IMR-90 (cell line): ENCODE measurements at regions not wholly inside any gene's neighbourhood (a gene's known extent, or its start where the extent isn't known, plus 50 kb on each side); places are given as distances from the start of the nearest gene placed in this dataset.

Experiments used
- ATAC-seq: fragments of 200-7000 bp; cut with Tn5 transposase; 2 replicates; pipeline ENCODE4 v1.9.1; 2020; ENCODE audit warnings: low read depth, mild to moderate bottlenecking, moderate library complexity
- BruUV-seq: library from RNA; stranded (reverse); fragments of 400-500 nt; replicated peaks from 2 replicates; lab custom pipeline; 2021; lab: Mats Ljungman, UMichigan
- CTCF ChIA-PET: fragments of 300-600 bp; formaldehyde crosslinking; extraction: SDS; loops from one replicate; lab custom pipeline; 2021; ENCODE audit warnings: antibody characterized with exemption; lab: Yijun Ruan, JAX
- POLR2A ChIA-PET: fragments of 300-600 bp; sonication (Branson Sonifier 250); formaldehyde crosslinking; loops from one replicate; lab custom pipeline; 2022; ENCODE audit warnings: antibody characterized with exemption; ENCODE audit not compliant: unreplicated experiment; lab: Charles Lee
- DNase-seq: peaks from one replicate; pipeline ENCODE4 v3.0.0; 2013
- H2AFZ ChIP-seq: replicated peaks from 2 replicates; pipeline ENCODE3; 2013; ENCODE audit warnings: low read length, mild to moderate bottlenecking; ENCODE audit not compliant: poor library complexity
- H2AK5ac ChIP-seq: 2 replicates; pipeline ENCODE4 v1.6.1; 2013; ENCODE audit warnings: low read depth, low read length, inconsistent platforms
- H2AK9ac ChIP-seq: replicated peaks from 2 replicates; pipeline ENCODE3; 2013; ENCODE audit warnings: mild to moderate bottlenecking, low read depth, low read length, moderate library complexity; ENCODE audit not compliant: poor library complexity
- H2BK120ac ChIP-seq: 2 replicates; pipeline ENCODE4 v1.6.1; 2013; ENCODE audit warnings: low read depth, low read length, inconsistent platforms
- H2BK15ac ChIP-seq: 3 replicates; pipeline ENCODE4 v1.6.1; 2013; ENCODE audit warnings: low read depth, low read length, inconsistent platforms
- H2BK20ac ChIP-seq: 2 replicates; pipeline ENCODE4 v1.6.1; 2013; ENCODE audit warnings: low read depth, mild to moderate bottlenecking, inconsistent platforms, low read length, moderate library complexity
- H2BK5ac ChIP-seq: 2 replicates; pipeline ENCODE4 v1.6.1; 2013; ENCODE audit warnings: mild to moderate bottlenecking, low read depth, low read length, inconsistent platforms; ENCODE audit not compliant: poor library complexity, severe bottlenecking
- H3K14ac ChIP-seq: replicated peaks from 2 replicates; pipeline ENCODE4 v1.6.1; 2013; ENCODE audit warnings: low read depth, low read length, inconsistent platforms
- H3K18ac ChIP-seq: 2 replicates; pipeline ENCODE4 v1.6.1; 2013; ENCODE audit warnings: low read depth, low read length, control low read depth
- H3K23ac ChIP-seq: 2 replicates; pipeline ENCODE4 v1.6.1; 2013; ENCODE audit warnings: low read depth, low read length, inconsistent platforms
- H3K27ac ChIP-seq: 2 replicates; pipeline ENCODE4 v1.5.1; 2013; ENCODE audit warnings: mild to moderate bottlenecking, control low read depth, low read length; ENCODE audit not compliant: insufficient read depth
- H3K27me3 ChIP-seq: 2 replicates; pipeline ENCODE4 v1.6.1; 2013; ENCODE audit warnings: low read length; ENCODE audit not compliant: control insufficient read depth, insufficient read depth
- H3K36me3 ChIP-seq: 2 replicates; pipeline ENCODE4 v1.6.1; 2013; ENCODE audit warnings: low read length, mixed read lengths; ENCODE audit not compliant: control insufficient read depth, insufficient read depth
- H3K4ac ChIP-seq: 2 replicates; pipeline ENCODE4 v1.6.1; 2013; ENCODE audit warnings: low read depth, low read length, inconsistent platforms
- H3K4me1 ChIP-seq: 2 replicates; pipeline ENCODE4 v1.6.1; 2013; ENCODE audit warnings: low read length, mixed read lengths; ENCODE audit not compliant: control insufficient read depth, insufficient read depth
- H3K4me2 ChIP-seq: 2 replicates; pipeline ENCODE4 v1.6.1; 2013; ENCODE audit warnings: low read depth, mild to moderate bottlenecking, control low read depth, low read length, moderate library complexity
- H3K4me3 ChIP-seq: 2 replicates; pipeline ENCODE4 v1.5.1; 2013; ENCODE audit warnings: low read depth, mild to moderate bottlenecking, control low read depth, low read length, moderate library complexity; ENCODE audit not compliant: insufficient read depth
- H3K56ac ChIP-seq: 2 replicates; pipeline ENCODE4 v1.6.1; 2013; ENCODE audit warnings: low read length, inconsistent platforms; ENCODE audit not compliant: insufficient read depth; ENCODE audit errors: extremely low read depth
- H3K79me1 ChIP-seq, 2 experiments: 2 replicates each; pipeline ENCODE4 v1.6.1; 2013; ENCODE audit warnings: low read length in 2 of 2, inconsistent platforms in 1 of 2, low read depth in 1 of 2
- H3K9ac ChIP-seq: 2 replicates; pipeline ENCODE4 v1.6.1; 2013; ENCODE audit warnings: low read depth, low read length, control low read depth
- H3K9me1 ChIP-seq: 2 replicates; pipeline ENCODE4 v1.6.1; 2013; ENCODE audit warnings: low read length, inconsistent platforms; ENCODE audit not compliant: insufficient read depth
- H3K9me3 ChIP-seq: 2 replicates; pipeline ENCODE4 v1.6.1; 2013; ENCODE audit warnings: low read length; ENCODE audit not compliant: control insufficient read depth, insufficient read depth
- H4K20me1 ChIP-seq: 2 replicates; pipeline ENCODE4 v1.6.1; 2013; ENCODE audit warnings: low read length, inconsistent platforms; ENCODE audit not compliant: insufficient read depth
- H4K5ac ChIP-seq: 2 replicates; pipeline ENCODE4 v1.6.1; 2013; ENCODE audit warnings: mild to moderate bottlenecking, low read depth, low read length, control low read depth
- H4K8ac ChIP-seq, 2 experiments: 2 replicates each; pipeline ENCODE4 v1.6.1; 2013; ENCODE audit warnings: low read depth in 2 of 2, low read length in 2 of 2, control low read depth in 1 of 2, inconsistent platforms in 1 of 2
- H4K91ac ChIP-seq: 2 replicates; pipeline ENCODE4 v1.6.1; 2013; ENCODE audit warnings: low read depth, low read length, inconsistent platforms; ENCODE audit not compliant: insufficient read depth
- BHLHE40 ChIP-seq: fragments of 150-350 bp; IDR thresholded peaks from 2 replicates; pipeline ENCODE4 v1.6.1; 2016; ENCODE audit warnings: mild to moderate bottlenecking, low read depth, low read length
- CEBPB ChIP-seq: IDR thresholded peaks from 2 replicates; pipeline ENCODE4 v1.6.1; 2012; ENCODE audit warnings: low read depth, low read length, improper control_type of control experiment
- CHD1 ChIP-seq: IDR thresholded peaks from 2 replicates; pipeline ENCODE4 v1.6.1; 2012; ENCODE audit warnings: low read depth, low read length, improper control_type of control experiment
- CTCF ChIP-seq: conservative IDR thresholded peaks from 2 replicates; pipeline ENCODE4 v1.5.1; 2012; ENCODE audit warnings: mild to moderate bottlenecking, low read depth, low read length, improper control_type of control experiment
- ELK1 ChIP-seq: fragments of 150-350 bp; IDR thresholded peaks from 2 replicates; pipeline ENCODE4 v1.6.1; 2016; ENCODE audit warnings: low read depth, mild to moderate bottlenecking, low read length, moderate library complexity, borderline replicate concordance
- FOS ChIP-seq: fragments of 150-350 bp; IDR thresholded peaks from 2 replicates; pipeline ENCODE4 v1.6.1; 2016; ENCODE audit warnings: low read depth, low read length
- MAFK ChIP-seq: IDR thresholded peaks from 2 replicates; pipeline ENCODE4 v1.6.1; 2012; ENCODE audit warnings: low read depth, low read length, improper control_type of control experiment
- MAZ ChIP-seq: IDR thresholded peaks from 2 replicates; pipeline ENCODE4 v1.6.1; 2012; ENCODE audit warnings: low read depth, mild to moderate bottlenecking, low read length, improper control_type of control experiment, moderate library complexity, borderline replicate concordance
- MXI1 ChIP-seq: IDR thresholded peaks from 2 replicates; pipeline ENCODE4 v1.6.1; 2012; ENCODE audit warnings: low read depth, mild to moderate bottlenecking, low read length, moderate library complexity, borderline replicate concordance
- NFE2L2 ChIP-seq: fragments of 150-350 bp; IDR thresholded peaks from 2 replicates; pipeline ENCODE4 v1.6.1; 2016; ENCODE audit warnings: low read depth, mild to moderate bottlenecking, low read length
- POLR2A ChIP-seq: IDR thresholded peaks from 2 replicates; pipeline ENCODE4 v1.6.1; 2012; ENCODE audit warnings: mild to moderate bottlenecking, low read depth, low read length
- RAD21 ChIP-seq: IDR thresholded peaks from 2 replicates; pipeline ENCODE4 v1.6.1; 2012; ENCODE audit warnings: low read length, improper control_type of control experiment
- RCOR1 ChIP-seq: IDR thresholded peaks from 2 replicates; pipeline ENCODE4 v1.6.1; 2012; ENCODE audit warnings: mild to moderate bottlenecking, low read length, improper control_type of control experiment; ENCODE audit not compliant: insufficient replicate concordance
- RFX5 ChIP-seq: IDR thresholded peaks from 2 replicates; pipeline ENCODE4 v1.8.0; 2012; ENCODE audit warnings: low read depth, mild to moderate bottlenecking, low read length, moderate library complexity
- SMC3 ChIP-seq: fragments of 150-350 bp; IDR thresholded peaks from 2 replicates; pipeline ENCODE4 v1.6.1; 2016; ENCODE audit warnings: low read depth, mild to moderate bottlenecking, antibody characterized with exemption, low read length, moderate library complexity
- WGBS, 2 experiments: methylation state at CpG; one replicate each; pipeline versions ENCODE4 v1.1.5 to v1.1.7; 2013; ENCODE audit warnings: missing lambda C conversion rate in 2 of 2; ENCODE audit not compliant: insufficient read length in 1 of 2; ENCODE audit errors: extremely low coverage in 2 of 2; 5-methylcytosine and 5-hydroxymethylcytosine counted together
- dilution Hi-C: fragments of 300-500 bp; cut with HindIII; formaldehyde crosslinking; loops from one replicate; pipeline ENCODE4 v1.14.3; 2018; ENCODE audit warnings: low sequenced_read_pairs; ENCODE audit not compliant: unreplicated experiment
- in situ Hi-C: fragments of 300-500 bp; cut with MboI; formaldehyde crosslinking; loops from 3 replicates; pipeline ENCODE4 v1.14.3; 2019; ENCODE audit warnings: low sequenced_read_pairs, inconsistent platforms, mixed read lengths
- intact Hi-C: fragments of 100-400 bp; cut with micrococcal nuclease; formaldehyde crosslinking; loops from 2 replicates; pipeline ENCODE4 v1.10.0; 2022
- TF ChIP-seq, protein P1 (sequence below): fragments of 150-350 bp; IDR thresholded peaks from 2 replicates; pipeline ENCODE4 v1.6.1; 2017; ENCODE audit warnings: mild to moderate bottlenecking, antibody characterized with exemption, low read length, low read depth

DNA sequence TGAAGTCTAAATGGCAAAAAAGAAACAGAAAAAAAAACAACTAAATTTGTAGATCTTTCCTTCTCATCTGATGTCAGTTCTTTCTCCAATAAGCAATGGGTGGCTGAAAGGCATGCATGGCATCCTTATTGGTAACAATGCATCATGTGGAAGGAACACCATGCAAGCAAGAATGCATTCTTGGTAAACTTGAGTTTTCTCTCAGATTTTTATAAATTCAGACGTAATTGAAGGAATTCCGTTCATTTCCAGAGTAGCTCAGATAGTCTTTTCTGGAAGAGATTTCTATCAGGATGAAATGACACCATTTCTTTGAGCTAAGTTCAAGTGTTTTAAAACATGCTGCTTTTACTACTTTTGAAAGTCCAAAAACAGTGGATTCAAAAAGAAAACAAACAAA lies 373.0 kb downstream of the COG6 start:
- Histone ChIP-seq H4K5ac (no peak overlapping the region), H3K4me1 (no peaks in the 10 kb centered on the region), H3K9me3 (no peaks in the 10 kb centered on the region), H3K27ac (no peak overlapping the region), H4K8ac (no peak overlapping the region), H3K36me3 (no peaks in the 10 kb centered on the region), H3K27me3 (no peaks in the 10 kb centered on the region), H2AK5ac (no peak overlapping the region), H3K9ac (no peak overlapping the region), H3K18ac (no peak overlapping the region), H3K4me3 (no peak overlapping the region), H3K14ac (no peak overlapping the region), H2AK9ac (no peak overlapping the region), H2BK5ac (no peak overlapping the region), H3K9me1 (no peaks in the 10 kb centered on the region), H2BK120ac (no peak overlapping the region), H2BK20ac (no peak overlapping the region), H3K79me1 (no peaks in the 10 kb centered on the region), H2AFZ (no peak overlapping the region), H4K20me1 (no peaks in the 10 kb centered on the region), H3K4ac (no peak overlapping the region), H3K23ac (no peak overlapping the region), H3K56ac (no peak overlapping the region), H3K4me2 (no peak overlapping the region), H4K91ac (no peak overlapping the region), H2BK15ac (no peak overlapping the region)
- ChIA-PET POLR2A (no interaction called here), CTCF (no interaction called here)
- BruUV-seq, result no TSS peak
- DNase-seq (no peak), ATAC-seq (no peak)
- intact Hi-C loops, result no loop called here
- no CpG with 5 or more reads among the region's 2 CpGs for WGBS, 2 experiments
- dilution Hi-C loops, result no loop called here
- in situ Hi-C loops, result no loop called here
- TF ChIP-seq CEBPB (no peak), SMC3 (no peak), MXI1 (no peak), MAZ (no peak), RFX5 (no peak), FOS (no peak), MAFK (no peak), POLR2A (no peak), RCOR1 (no peak), BHLHE40 (no peak), RAD21 (no peak), NFE2L2 (no peak), CTCF (no peak), ELK1 (no peak), CHD1 (no peak)
- TF ChIP-seq, protein P1, sequence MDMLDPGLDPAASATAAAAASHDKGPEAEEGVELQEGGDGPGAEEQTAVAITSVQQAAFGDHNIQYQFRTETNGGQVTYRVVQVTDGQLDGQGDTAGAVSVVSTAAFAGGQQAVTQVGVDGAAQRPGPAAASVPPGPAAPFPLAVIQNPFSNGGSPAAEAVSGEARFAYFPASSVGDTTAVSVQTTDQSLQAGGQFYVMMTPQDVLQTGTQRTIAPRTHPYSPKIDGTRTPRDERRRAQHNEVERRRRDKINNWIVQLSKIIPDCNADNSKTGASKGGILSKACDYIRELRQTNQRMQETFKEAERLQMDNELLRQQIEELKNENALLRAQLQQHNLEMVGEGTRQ, result no peak
